OCI-LY7 (cell line): ENCODE measurements at regions not wholly inside any gene's neighbourhood (a gene's known extent, or its start where the extent isn't known, plus 50 kb on each side); places are given as distances from the start of the nearest gene placed in this dataset.

ENCODE experiments used
- BruUV-seq: library from RNA; stranded (reverse); fragments of 400-500 nt; replicated peaks from 2 replicates; lab custom pipeline; 2021; lab: Mats Ljungman, UMichigan
- CTCF ChIA-PET: fragments of 300-600 bp; sonication (Branson Sonifier 250); formaldehyde crosslinking; loops from one replicate; lab custom pipeline; 2022; ENCODE audit warnings: antibody characterized with exemption; ENCODE audit not compliant: unreplicated experiment; lab: Charles Lee
- POLR2A ChIA-PET: fragments of 300-600 bp; sonication (Branson Sonifier 250); formaldehyde crosslinking; loops from one replicate; lab custom pipeline; 2022; ENCODE audit warnings: antibody characterized with exemption; lab: Charles Lee
- DNase-seq: peaks from one replicate; pipeline ENCODE4 v3.0.0-alpha.2; 2015; ENCODE audit warnings: low spot score
- H2AFZ ChIP-seq: fragments of 200-600 bp; sonication (generic), shearing (Covaris generic); 2 replicates; pipeline ENCODE4 v1.6.1; 2014; ENCODE audit warnings: mild to moderate bottlenecking, antibody characterized with exemption, low read length, moderate library complexity
- H3K27ac ChIP-seq: fragments of 200-600 bp; sonication (generic); 2 replicates; pipeline ENCODE4 v1.5.1; 2014; ENCODE audit warnings: mixed run types, low read depth, mild to moderate bottlenecking, moderate library complexity, low read length, inconsistent platforms; ENCODE audit not compliant: poor library complexity, severe bottlenecking
- H3K36me3 ChIP-seq: fragments of 200-600 bp; sonication (generic); 2 replicates; pipeline ENCODE4 v1.6.1; 2014; ENCODE audit warnings: mild to moderate bottlenecking, antibody characterized with exemption, low read length, moderate library complexity, mixed read lengths; ENCODE audit not compliant: insufficient read depth
- H3K4me1 ChIP-seq: fragments of 200-600 bp; sonication (generic); 2 replicates; pipeline ENCODE4 v1.5.1; 2014; ENCODE audit warnings: mild to moderate bottlenecking, low read length; ENCODE audit not compliant: insufficient read depth, poor library complexity, severe bottlenecking
- H3K4me2 ChIP-seq: fragments of 200-600 bp; sonication (generic); 2 replicates; pipeline ENCODE4 v1.6.1; 2014; ENCODE audit warnings: mild to moderate bottlenecking, low read length
- H3K4me3 ChIP-seq: fragments of 200-600 bp; sonication (generic); 2 replicates; pipeline ENCODE4 v1.5.1; 2014; ENCODE audit warnings: mild to moderate bottlenecking, low read depth, low read length; ENCODE audit not compliant: poor library complexity, severe bottlenecking
- H3K79me2 ChIP-seq: fragments of 200-600 bp; sonication (generic); 2 replicates; pipeline ENCODE4 v1.6.1; 2016; ENCODE audit warnings: low read depth, mild to moderate bottlenecking, low read length, moderate library complexity, mixed read lengths; ENCODE audit not compliant: insufficient read depth
- H3K9me2 ChIP-seq: fragments of 200-600 bp; sonication (generic); 2 replicates; pipeline ENCODE4 v1.6.1; 2016; ENCODE audit warnings: mild to moderate bottlenecking, low read length, mixed read lengths; ENCODE audit not compliant: insufficient read depth
- H3K9me3 ChIP-seq: fragments of 200-600 bp; sonication (generic); 2 replicates; pipeline ENCODE4 v1.6.1; 2014; ENCODE audit warnings: mild to moderate bottlenecking, mixed run types, low read length, mixed read lengths
- H4K20me1 ChIP-seq: fragments of 200-600 bp; sonication (generic); 2 replicates; pipeline ENCODE4 v1.6.1; 2014; ENCODE audit warnings: mild to moderate bottlenecking, antibody characterized with exemption, low read length, moderate library complexity, mixed read lengths; ENCODE audit not compliant: insufficient read depth
- EZH2phosphoT487 ChIP-seq: fragments of 200-600 bp; sonication (generic); IDR thresholded peaks from 2 replicates; pipeline ENCODE4 v1.6.1; 2018; ENCODE audit warnings: low read depth, borderline replicate concordance, mild to moderate bottlenecking, mixed run types, antibody characterized with exemption, low read length, moderate library complexity, mixed read lengths
- intact Hi-C: fragments of 100-400 bp; cut with micrococcal nuclease; formaldehyde crosslinking; loops from one replicate; pipeline ENCODE4 v1.10.0; 2022; ENCODE audit not compliant: unreplicated experiment
- TF ChIP-seq, protein P1 (sequence below): fragments of 200-600 bp; sonication (generic); conservative IDR thresholded peaks from 2 replicates; pipeline ENCODE4 v1.5.1; 2014; ENCODE audit warnings: mild to moderate bottlenecking, antibody characterized with exemption, low read length, moderate library complexity, mixed read lengths

- CTCF ChIA-PET = interaction anchor here (0.5 kb wide), 1 partner anchor 39 kb away, joined by 3 read pairs; no protein-coding TSS in a partner anchor
- BruUV-seq = no TSS peak
- no peaks in the 10 kb centered on the region for H3K9me2 ChIP-seq
- H2AFZ ChIP-seq = no peak overlapping the region
- no peaks in the 10 kb centered on the region for H3K4me1 ChIP-seq
- DNase-seq = no peak
- intact Hi-C loops = no loop called here
- no peaks in the 10 kb centered on the region for H3K79me2 ChIP-seq
- no peak overlapping the region for H3K4me2 ChIP-seq
- H3K4me3 ChIP-seq = no peak overlapping the region
- H3K9me3 ChIP-seq = no peaks in the 10 kb centered on the region
- no peak overlapping the region for H3K27ac ChIP-seq
- H3K36me3 ChIP-seq = no peaks in the 10 kb centered on the region
- POLR2A ChIA-PET = interaction anchor here (1.3 kb wide), 1 partner anchor 20 kb away, joined by 3 read pairs; no protein-coding TSS in a partner anchor
- no peak for TF ChIP-seq EZH2phosphoT487
- TF ChIP-seq, protein P1, sequence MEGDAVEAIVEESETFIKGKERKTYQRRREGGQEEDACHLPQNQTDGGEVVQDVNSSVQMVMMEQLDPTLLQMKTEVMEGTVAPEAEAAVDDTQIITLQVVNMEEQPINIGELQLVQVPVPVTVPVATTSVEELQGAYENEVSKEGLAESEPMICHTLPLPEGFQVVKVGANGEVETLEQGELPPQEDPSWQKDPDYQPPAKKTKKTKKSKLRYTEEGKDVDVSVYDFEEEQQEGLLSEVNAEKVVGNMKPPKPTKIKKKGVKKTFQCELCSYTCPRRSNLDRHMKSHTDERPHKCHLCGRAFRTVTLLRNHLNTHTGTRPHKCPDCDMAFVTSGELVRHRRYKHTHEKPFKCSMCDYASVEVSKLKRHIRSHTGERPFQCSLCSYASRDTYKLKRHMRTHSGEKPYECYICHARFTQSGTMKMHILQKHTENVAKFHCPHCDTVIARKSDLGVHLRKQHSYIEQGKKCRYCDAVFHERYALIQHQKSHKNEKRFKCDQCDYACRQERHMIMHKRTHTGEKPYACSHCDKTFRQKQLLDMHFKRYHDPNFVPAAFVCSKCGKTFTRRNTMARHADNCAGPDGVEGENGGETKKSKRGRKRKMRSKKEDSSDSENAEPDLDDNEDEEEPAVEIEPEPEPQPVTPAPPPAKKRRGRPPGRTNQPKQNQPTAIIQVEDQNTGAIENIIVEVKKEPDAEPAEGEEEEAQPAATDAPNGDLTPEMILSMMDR = no peak
- H4K20me1 ChIP-seq = no peaks in the 10 kb centered on the region
Observed at GRCh38 chr16:63617047-63617989, 1504.5 kb downstream of the CDH11 start.

GRCh38 chr16:63614429-63614828 lies 1507.4 kb downstream of the CDH11 start:
- H3K27ac ChIP-seq = no peak overlapping the region
- no peak for DNase-seq
- CTCF ChIA-PET = no interaction called here
- H3K4me2 ChIP-seq = no peak overlapping the region
- POLR2A ChIA-PET = interaction anchor here (0.7 kb wide), 2 partner anchors 157 to 386 kb away, joined by 3 read pairs; no protein-coding TSS in a partner anchor
- no peaks in the 10 kb centered on the region for H3K9me2 ChIP-seq
- TF ChIP-seq EZH2phosphoT487 = no peak
- TF ChIP-seq, protein P1 = no peak
- no peak overlapping the region for H2AFZ ChIP-seq
- no peaks in the 10 kb centered on the region for H3K4me1 ChIP-seq
- intact Hi-C loops = no loop called here
- no peaks in the 10 kb centered on the region for H4K20me1 ChIP-seq
- no TSS peak for BruUV-seq
- H3K36me3 ChIP-seq = no peaks in the 10 kb centered on the region
- no peaks in the 10 kb centered on the region for H3K9me3 ChIP-seq
- H3K79me2 ChIP-seq = no peaks in the 10 kb centered on the region
- no peak overlapping the region for H3K4me3 ChIP-seq

- BruUV-seq = no TSS peak
- H3K4me3 ChIP-seq = no peak overlapping the region
- no peaks in the 10 kb centered on the region for H3K36me3 ChIP-seq
- TF ChIP-seq EZH2phosphoT487 = no peak
- TF ChIP-seq, protein P1 = no peak
- H3K27ac ChIP-seq = no peak overlapping the region
- no peak overlapping the region for H2AFZ ChIP-seq
- no peaks in the 10 kb centered on the region for H3K9me2 ChIP-seq
- DNase-seq = no peak
- intact Hi-C loops = no loop called here
- POLR2A ChIA-PET = no interaction called here
- no peaks in the 10 kb centered on the region for H3K79me2 ChIP-seq
- H3K4me1 ChIP-seq = no peaks in the 10 kb centered on the region
- CTCF ChIA-PET = no interaction called here
- H3K9me3 ChIP-seq = no peaks in the 10 kb centered on the region
- no peaks in the 10 kb centered on the region for H4K20me1 ChIP-seq
- H3K4me2 ChIP-seq = no peak overlapping the region
Observed at GRCh38 chr16:63613701-63614100, 1508.2 kb downstream of the CDH11 start.
